Thoracic aorta (tissue), 2 donors: ENCODE measurements at regions not wholly inside any gene's neighbourhood (a gene's known extent, or its start where the extent isn't known, plus 50 kb on each side); places are given as distances from the start of the nearest gene placed in this dataset.

ENCODE experiments used
- ATAC-seq: fragments of 150-250 bp; one replicate; pipeline ENCODE4 v1.8.0; 2017; ENCODE audit warnings: low read depth; ENCODE audit not compliant: insufficient number of reproducible peaks, low FRiP score
- DNase-seq: peaks from one replicate; pipeline ENCODE4 v3.0.0-alpha.2; 2020; ENCODE audit warnings: low spot score
- H3K27ac ChIP-seq, 2 donors: fragments of 200-600 bp; sonication (generic); 1 replicate in 1 of 2; 2 replicates in 1 of 2; pipeline ENCODE4 v1.5.1; 2016; ENCODE audit warnings: mild to moderate bottlenecking in 2 of 2, moderate library complexity in 2 of 2
- H3K27me3 ChIP-seq: fragments of 200-600 bp; sonication (generic); replicated peaks from 2 replicates; pipeline ENCODE4 v1.6.0; 2016; ENCODE audit warnings: mild to moderate bottlenecking; ENCODE audit not compliant: insufficient read depth
- H3K36me3 ChIP-seq: fragments of 200-600 bp; sonication (generic); one replicate; pipeline ENCODE4 v1.5.1; 2016
- H3K4me1 ChIP-seq, 2 donors: fragments of 200-600 bp; sonication (generic); 1 replicate in 1 of 2; 2 replicates in 1 of 2; pipeline versions ENCODE4 v1.5.1 to v1.6.0; 2016; ENCODE audit warnings: low read depth in 2 of 2, mild to moderate bottlenecking in 1 of 2; ENCODE audit not compliant: control insufficient read depth in 1 of 2
- H3K4me3 ChIP-seq: fragments of 200-600 bp; sonication (generic); 2 replicates; pipeline ENCODE4 v1.5.1; 2016; ENCODE audit warnings: mild to moderate bottlenecking
- H3K9me3 ChIP-seq: fragments of 200-600 bp; sonication (generic); 2 replicates; pipeline ENCODE4 v1.5.1; 2016
- CTCF ChIP-seq: fragments of 200-600 bp; sonication (generic); IDR thresholded peaks from one replicate; pipeline ENCODE4 v1.5.1; 2019; ENCODE audit warnings: antibody characterized with exemption

DNA sequence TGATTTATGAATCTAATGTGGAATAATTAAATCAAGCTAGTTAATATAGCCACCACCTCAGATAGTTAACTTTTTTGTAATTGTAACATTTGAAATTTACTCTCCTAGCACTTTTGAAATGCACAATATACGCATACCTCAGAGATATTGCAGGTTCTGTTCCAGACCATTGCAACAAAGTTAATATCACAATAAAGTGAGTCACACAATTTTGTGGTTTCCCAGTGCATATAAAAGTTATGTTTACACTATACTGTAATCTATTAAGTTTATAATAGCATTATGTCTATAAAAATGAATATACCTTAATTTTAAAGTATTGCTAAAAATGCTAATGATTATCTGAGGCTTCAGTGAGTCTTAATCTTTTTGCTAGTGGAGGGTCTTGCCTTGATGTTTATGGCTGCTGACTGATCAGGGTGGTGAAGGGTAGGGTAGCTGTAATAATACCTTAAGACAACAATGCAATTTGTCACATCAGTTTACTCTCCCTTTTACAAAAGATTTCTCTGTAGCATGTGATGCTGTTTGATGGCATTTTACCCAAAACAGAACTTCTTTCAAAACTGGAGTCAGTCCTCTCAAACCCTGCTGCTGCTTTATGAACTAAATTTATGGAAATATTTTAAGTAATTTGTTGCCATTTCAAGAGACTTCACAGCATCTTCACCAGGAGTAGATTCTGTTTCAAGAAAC, 235.1 kb upstream of the ADAMTSL1 start:
- Histone ChIP-seq H3K9me3 (no peaks in the 10 kb centered on the region), H3K36me3 (no peaks in the 10 kb centered on the region), H3K4me1 (peaks cover 0 to 14% of the 10 kb centered on the region in 2 donors), H3K4me3 (no peak overlapping the region), H3K27ac (no peak overlapping the region), H3K27me3 (no peaks in the 10 kb centered on the region)
- no peak for DNase-seq
- ATAC-seq, result no peak
- TF ChIP-seq CTCF, result no peak

DNA sequence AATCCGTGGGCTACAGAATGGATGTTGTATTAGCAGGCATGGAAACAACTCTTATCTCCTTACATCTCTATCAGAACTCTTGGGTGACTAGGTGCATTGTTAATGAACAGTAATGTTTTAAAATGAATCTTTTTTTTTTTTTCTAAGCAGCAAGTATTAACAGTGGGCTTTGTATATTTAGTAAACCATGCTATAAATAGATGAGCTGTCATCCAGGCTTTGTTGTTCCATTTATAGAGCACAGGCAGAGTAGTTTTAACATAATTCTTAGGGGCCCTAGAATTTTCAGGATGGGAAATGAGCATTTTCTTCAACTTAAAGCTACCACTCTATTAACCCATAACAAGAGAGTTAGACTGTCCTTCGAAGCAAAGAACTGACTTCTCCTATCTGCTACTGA, 233.7 kb upstream of the ADAMTSL1 start:
- no peaks in the 10 kb centered on the region for H3K36me3 ChIP-seq
- DNase-seq (no peak), ATAC-seq (no peak)
- H3K4me3 ChIP-seq, result no peak overlapping the region
- no peak for TF ChIP-seq CTCF
- H3K9me3 ChIP-seq, result no peaks in the 10 kb centered on the region
- H3K4me1 ChIP-seq, result peaks cover 0 to 14% of the 10 kb centered on the region in 2 donors
- H3K27me3 ChIP-seq, result no peaks in the 10 kb centered on the region
- no peak overlapping the region for H3K27ac ChIP-seq

DNA sequence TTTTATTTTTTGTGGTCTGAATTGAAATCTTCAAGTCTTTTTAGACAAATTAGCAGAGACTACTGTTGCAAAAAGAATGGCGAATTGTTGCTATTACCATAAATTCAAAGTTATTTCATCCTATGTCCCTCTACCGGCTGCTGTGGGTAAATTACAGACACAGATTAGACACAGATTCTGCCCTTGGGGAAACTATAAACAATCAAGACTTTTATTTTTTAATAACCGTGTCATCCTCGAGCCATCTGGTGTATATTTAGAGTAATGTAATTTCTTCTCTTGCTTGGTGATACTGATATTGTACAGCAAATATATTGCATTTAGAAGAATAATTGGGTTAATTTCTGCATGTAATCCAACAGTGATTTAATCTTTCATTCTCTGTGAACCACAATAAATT, 228.0 kb upstream of the ADAMTSL1 start:
- H3K27ac ChIP-seq, result no peak overlapping the region
- DNase-seq (no peak), ATAC-seq (no peak)
- no peaks in the 10 kb centered on the region for H3K9me3 ChIP-seq
- H3K4me1 ChIP-seq, result no peaks in the 10 kb centered on the region
- H3K36me3 ChIP-seq, result no peaks in the 10 kb centered on the region
- no peaks in the 10 kb centered on the region for H3K27me3 ChIP-seq
- H3K4me3 ChIP-seq, result no peak overlapping the region
- no peak for TF ChIP-seq CTCF

DNA sequence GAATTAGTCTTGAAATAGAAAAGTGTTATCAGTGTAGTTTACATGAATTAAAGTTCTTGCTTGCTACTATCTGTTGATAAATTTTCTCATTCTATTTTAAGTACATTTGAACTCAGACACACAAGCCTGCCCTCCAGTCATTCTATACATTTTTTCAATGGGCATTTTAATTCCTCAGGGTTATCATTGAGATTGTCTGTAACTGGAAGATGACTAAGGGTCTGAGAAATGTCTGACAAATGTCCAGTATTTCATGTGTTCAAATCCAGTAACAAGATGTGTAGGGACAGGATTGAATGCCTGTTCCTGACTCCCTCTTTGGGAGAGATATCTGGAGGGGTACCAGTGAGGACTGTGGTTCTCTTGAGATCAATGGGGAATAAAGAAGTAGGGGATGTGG, 223.9 kb upstream of the ADAMTSL1 start:
- H3K4me1 ChIP-seq, result peaks cover 0 to 3% of the 10 kb centered on the region in 2 donors

DNA sequence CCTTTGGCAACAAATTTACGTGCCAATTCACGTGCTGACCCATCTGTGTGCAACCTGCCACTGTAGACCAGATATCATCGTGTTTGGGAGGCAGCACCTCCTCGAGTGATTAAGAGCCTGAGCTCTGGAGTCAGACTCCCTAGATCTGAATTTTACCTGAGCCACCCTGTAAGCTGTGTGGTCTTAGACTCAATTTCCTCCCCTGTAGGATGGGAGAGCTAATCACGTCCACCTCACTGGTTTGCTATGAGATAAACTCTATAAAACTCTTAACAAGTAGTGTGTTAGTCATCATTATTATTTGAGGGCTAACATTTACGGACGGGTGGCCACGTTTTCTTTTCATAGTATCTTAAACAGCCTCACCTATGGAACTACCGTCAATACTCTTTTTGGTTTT, 220.0 kb upstream of the ADAMTSL1 start:
- no peaks in the 10 kb centered on the region for H3K9me3 ChIP-seq
- no peak overlapping the region for H3K27ac ChIP-seq
- DNase-seq (no peak), ATAC-seq (no peak)
- H3K4me3 ChIP-seq, result no peak overlapping the region
- peaks cover 0 to 19% of the 10 kb centered on the region in 2 donors for H3K4me1 ChIP-seq
- H3K36me3 ChIP-seq, result no peaks in the 10 kb centered on the region
- no peak for TF ChIP-seq CTCF
- H3K27me3 ChIP-seq, result no peaks in the 10 kb centered on the region

More for the DNA sequence above, 223.9 kb upstream of the ADAMTSL1 start:
- no peak for DNase-seq
- no peak for ATAC-seq
- TF ChIP-seq CTCF, result no peak
- Histone ChIP-seq H3K36me3 (no peaks in the 10 kb centered on the region), H3K4me3 (no peak overlapping the region), H3K9me3 (no peaks in the 10 kb centered on the region), H3K27ac (no peak overlapping the region), H3K27me3 (no peaks in the 10 kb centered on the region)
